ENCODE measurements at regions not wholly inside any gene's neighbourhood (a gene's known extent, or its start where the extent isn't known, plus 50 kb on each side); places are given as distances from the start of the nearest gene placed in this dataset.

- DNase-seq = no peak
These were observed 1237.8 kb downstream of the SLITRK5 start for GRCh38 chr13:88908961-88909441.

GRCh38 chr13:88919970-88920628 is 1248.9 kb downstream of the SLITRK5 start:
- peak in 1 of 5 donors; percentile 67 for DNase-seq

- DNase-seq = no peak
These were observed 1254.8 kb downstream of the SLITRK5 start for GRCh38 chr13:88925954-88926353.

- DNase-seq = no peak
These were observed 1255.8 kb downstream of the SLITRK5 start for GRCh38 chr13:88926890-88927502.

- no peak for DNase-seq
These were observed 1261.8 kb downstream of the SLITRK5 start for GRCh38 chr13:88932950-88933349.

GRCh38 chr13:88937384-88937783 is 1266.2 kb downstream of the SLITRK5 start:
- no peak for DNase-seq

- no peak for DNase-seq
These were observed 1274.6 kb downstream of the SLITRK5 start for GRCh38 chr13:88945793-88946192.

- DNase-seq = no peak
These were observed 1277.3 kb downstream of the SLITRK5 start for GRCh38 chr13:88948501-88948900.

- no peak for DNase-seq
These were observed 1287.7 kb downstream of the SLITRK5 start for GRCh38 chr13:88958821-88959220.

GRCh38 chr13:88976466-88976865 is 1305.3 kb downstream of the SLITRK5 start:
- DNase-seq = no peak

GRCh38 chr13:88978607-88979006 is 1307.4 kb downstream of the SLITRK5 start:
- no peak for DNase-seq

- DNase-seq = no peak
These were observed 1308.4 kb downstream of the SLITRK5 start for GRCh38 chr13:88979465-88980175.

GRCh38 chr13:89003656-89004055 is 1332.5 kb downstream of the SLITRK5 start:
- DNase-seq = no peak

- no peak for DNase-seq
These were observed 1340.4 kb downstream of the SLITRK5 start for GRCh38 chr13:89011615-89012014.

GRCh38 chr13:89027694-89028306 is 1356.6 kb downstream of the SLITRK5 start:
- no peak for DNase-seq

- no peak for DNase-seq
These were observed 1357.9 kb downstream of the SLITRK5 start for GRCh38 chr13:89029062-89029461.

- no peak for DNase-seq
These were observed 1362.8 kb downstream of the SLITRK5 start for GRCh38 chr13:89034015-89034414.

- no peak for DNase-seq
These were observed 1381.5 kb downstream of the SLITRK5 start for GRCh38 chr13:89052699-89053098.

GRCh38 chr13:89053418-89053817 is 1382.2 kb downstream of the SLITRK5 start:
- DNase-seq = no peak

GRCh38 chr13:89057274-89057673 is 1386.1 kb downstream of the SLITRK5 start:
- DNase-seq = no peak

- no peak for DNase-seq
These were observed 1386.7 kb downstream of the SLITRK5 start for GRCh38 chr13:89057862-89058261.

- no peak for DNase-seq
These were observed 1390.7 kb downstream of the SLITRK5 start for GRCh38 chr13:89061821-89062220.

GRCh38 chr13:89066868-89067466 is 1395.8 kb downstream of the SLITRK5 start:
- peak in 2 of 5 donors; percentile 1 to 8 for DNase-seq
